ENCODE measurements at regions not wholly inside any gene's neighbourhood (a gene's known extent, or its start where the extent isn't known, plus 50 kb on each side); places are given as distances from the start of the nearest gene placed in this dataset.

- no peak for TF ChIP-seq CTCF (IDR thresholded peaks at IDR 0.05)
- no peak for TF ChIP-seq ATF3 (CRISPR knock-in tag; conservative IDR thresholded peaks at IDR 0.05)
These were observed 139.6 kb upstream of the RANBP3L start for GRCh38 chr5:36441280-36441679.
